ENCODE measurements at regions not wholly inside any gene's neighbourhood (a gene's known extent, or its start where the extent isn't known, plus 50 kb on each side); places are given as distances from the start of the nearest gene placed in this dataset.

- H3K9me3 ChIP-seq: no peaks in the 10 kb centered on the region
- intact Hi-C loops (cut with DNase I): no loop called here
- DNase-seq: no peak
- no peak overlapping the region for H3K4me3 ChIP-seq
- ATAC-seq: no peak
- H3K4me1 ChIP-seq: no peaks in the 10 kb centered on the region
- no peaks in the 10 kb centered on the region for H3K36me3 ChIP-seq
- no peaks in the 10 kb centered on the region for H3K27me3 ChIP-seq
- TF ChIP-seq CTCF (IDR thresholded peaks at IDR 0.05): no peak
- no peak overlapping the region for H3K27ac ChIP-seq
Observed at GRCh38 chr13:106630650-106631049, 62.7 kb upstream of the ARGLU1 start.

DNA sequence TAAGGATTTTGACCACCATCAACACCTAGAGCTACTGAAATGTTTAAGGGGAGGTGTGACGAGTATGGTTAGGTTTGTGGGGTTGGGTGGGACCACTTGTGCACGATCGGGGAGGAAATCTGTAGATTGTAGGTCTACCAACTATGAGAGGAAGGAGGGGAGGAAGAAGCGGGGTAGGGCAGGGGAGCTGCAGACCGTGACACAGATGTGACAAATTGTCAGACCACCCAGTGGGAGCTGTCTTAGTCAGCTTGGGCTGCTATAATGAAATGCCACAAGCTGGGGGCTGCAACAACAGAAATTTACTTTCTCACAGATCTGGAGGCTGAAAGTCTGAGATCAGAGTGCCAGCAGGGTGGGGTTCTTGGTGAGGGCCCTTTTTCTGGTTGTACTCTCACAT, 62.2 kb upstream of the ARGLU1 start:
- Histone ChIP-seq H3K4me3 (no peak overlapping the region), H3K4me1 (no peaks in the 10 kb centered on the region), H3K27ac (no peak overlapping the region), H3K27me3 (no peaks in the 10 kb centered on the region), H3K9me3 (no peaks in the 10 kb centered on the region), H3K36me3 (no peaks in the 10 kb centered on the region)
- no peak for ATAC-seq
- TF ChIP-seq CTCF (IDR thresholded peaks at IDR 0.05): no peak
- intact Hi-C loops (cut with DNase I): no loop called here
- DNase-seq: no peak

GRCh38 chr13:106628936-106629659, 61.2 kb upstream of the ARGLU1 start:
- Histone ChIP-seq H3K27me3 (no peaks in the 10 kb centered on the region), H3K4me3 (no peak overlapping the region), H3K27ac (no peak overlapping the region), H3K4me1 (no peaks in the 10 kb centered on the region), H3K36me3 (no peaks in the 10 kb centered on the region), H3K9me3 (no peaks in the 10 kb centered on the region)
- intact Hi-C loops (cut with DNase I): no loop called here
- no peak for TF ChIP-seq CTCF (IDR thresholded peaks at IDR 0.05)
- DNase-seq (peak in 2 of 4 donors; percentile 50 to 52), ATAC-seq (no peak)

- intact Hi-C loops (cut with DNase I): no loop called here
- no peak overlapping the region for H3K4me3 ChIP-seq
- H3K9me3 ChIP-seq: no peaks in the 10 kb centered on the region
- no peaks in the 10 kb centered on the region for H3K27me3 ChIP-seq
- no peaks in the 10 kb centered on the region for H3K36me3 ChIP-seq
- H3K4me1 ChIP-seq: no peaks in the 10 kb centered on the region
- no peak overlapping the region for H3K27ac ChIP-seq
- ATAC-seq: no peak
- DNase-seq: no peak
- TF ChIP-seq CTCF (IDR thresholded peaks at IDR 0.05): no peak
Observed at GRCh38 chr13:106626473-106626872, 58.5 kb upstream of the ARGLU1 start.

DNA sequence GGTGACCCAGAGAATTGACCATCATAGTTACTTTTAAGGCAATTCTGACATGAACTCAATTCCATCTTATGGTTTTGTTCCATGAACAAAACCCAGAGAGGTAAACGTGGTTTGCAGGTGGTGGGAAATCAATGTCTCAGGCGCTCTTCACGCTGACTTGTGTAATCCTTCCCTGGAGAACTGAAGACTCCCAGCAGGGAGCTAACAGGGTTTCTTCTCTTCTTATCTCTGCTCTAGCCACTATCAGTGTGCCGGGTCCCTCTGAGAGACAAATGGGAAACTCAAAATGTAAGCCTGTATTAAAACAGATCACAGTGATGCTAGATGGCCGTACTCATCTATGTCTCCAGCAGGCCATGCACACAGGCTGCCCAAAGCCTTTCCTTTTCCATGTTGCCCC, 57.6 kb upstream of the ARGLU1 start:
- Histone ChIP-seq H3K27me3 (no peaks in the 10 kb centered on the region), H3K27ac (no peak overlapping the region), H3K36me3 (no peaks in the 10 kb centered on the region), H3K4me3 (no peak overlapping the region), H3K4me1 (no peaks in the 10 kb centered on the region), H3K9me3 (no peaks in the 10 kb centered on the region)
- no peak for ATAC-seq
- intact Hi-C loops (cut with DNase I): no loop called here
- no peak for TF ChIP-seq CTCF (IDR thresholded peaks at IDR 0.05)
- no peak for DNase-seq

Data from left lung (tissue), 4 donors.